Common myeloid progenitor, CD34-positive (primary cell): ENCODE measurements at regions not wholly inside any gene's neighbourhood (a gene's known extent, or its start where the extent isn't known, plus 50 kb on each side); places are given as distances from the start of the nearest gene placed in this dataset.
A peak's percentile ranks its signal among the peaks of the same experiment; 100 is the strongest.

Experiments
- CTCF ChIA-PET: fragments of 350-600 bp; sonication (Branson Sonifier 250); formaldehyde crosslinking; loops from one replicate; lab custom pipeline; 2021; ENCODE audit warnings: antibody characterized with exemption; lab: Charles Lee
- POLR2A ChIA-PET: fragments of 350-600 bp; sonication (Branson Sonifier 250); formaldehyde crosslinking; loops from one replicate; lab custom pipeline; 2021; ENCODE audit warnings: antibody characterized with exemption; lab: Charles Lee
- DNase-seq, 3 donors: peaks; one replicate each; pipeline versions ENCODE4 v3.0.0 to v3.0.0-alpha.2; 2013
- H3K27ac ChIP-seq, 2 experiments: 1 replicate in 1 of 2; 2 replicates in 1 of 2; pipeline ENCODE4 v1.7.0; 2013; ENCODE audit warnings: inconsistent platforms in 2 of 2, low read length in 2 of 2, mild to moderate bottlenecking in 2 of 2, low read depth in 1 of 2, moderate library complexity in 1 of 2; ENCODE audit not compliant: severe bottlenecking in 2 of 2, insufficient read depth in 1 of 2, poor library complexity in 1 of 2
- H3K27me3 ChIP-seq, 5 experiments: replicated peaks in 2 of 5; 1 replicate in 3 of 5; 2 replicates in 2 of 5; pipeline versions ENCODE4 v1.6.1 to v1.7.0; 2013; ENCODE audit warnings: low read length in 4 of 5, mild to moderate bottlenecking in 2 of 5, moderate library complexity in 2 of 5, inconsistent platforms in 1 of 5; ENCODE audit not compliant: insufficient read depth in 5 of 5, control insufficient read depth in 4 of 5
- H3K36me3 ChIP-seq, 4 experiments: 1 replicate in 2 of 4; 2 replicates in 2 of 4; pipeline versions ENCODE4 v1.6.1 to v1.7.0; 2013; ENCODE audit warnings: low read length in 3 of 4, control low read depth in 1 of 4, mild to moderate bottlenecking in 1 of 4; ENCODE audit not compliant: control insufficient read depth in 4 of 4, insufficient read depth in 4 of 4
- H3K4me1 ChIP-seq, 4 experiments: 1 replicate in 3 of 4; 2 replicates in 1 of 4; pipeline versions ENCODE4 v1.6.1 to v1.7.1; 2013; ENCODE audit warnings: low read length in 3 of 4, mild to moderate bottlenecking in 3 of 4, control low read depth in 1 of 4, inconsistent platforms in 1 of 4, moderate library complexity in 1 of 4; ENCODE audit not compliant: control insufficient read depth in 4 of 4, insufficient read depth in 4 of 4; ENCODE audit errors: control extremely low read depth in 1 of 4
- H3K4me3 ChIP-seq, 7 experiments: 1 replicate in 4 of 7; 2 replicates in 3 of 7; pipeline versions ENCODE4 v1.5.1 to v1.7.0; 2013; ENCODE audit warnings: mild to moderate bottlenecking in 7 of 7, low read length in 6 of 7, moderate library complexity in 6 of 7, inconsistent platforms in 2 of 7, low read depth in 2 of 7, control low read depth in 1 of 7; ENCODE audit not compliant: insufficient read depth in 4 of 7, control insufficient read depth in 1 of 7; ENCODE audit errors: extremely low read depth in 1 of 7
- H3K9me3 ChIP-seq, 5 experiments: 1 replicate in 4 of 5; 2 replicates in 1 of 5; pipeline versions ENCODE4 v1.6.1 to v1.7.1; 2013; ENCODE audit warnings: low read length in 4 of 5, mild to moderate bottlenecking in 2 of 5, inconsistent platforms in 1 of 5, low read depth in 1 of 5, moderate library complexity in 1 of 5; ENCODE audit not compliant: control insufficient read depth in 4 of 5, insufficient read depth in 2 of 5; ENCODE audit errors: control extremely low read depth in 1 of 5
- WGBS: methylation state at CpG from one replicate; pipeline ENCODE4 v1.1.5; 2013; ENCODE audit not compliant: insufficient coverage; 5-methylcytosine and 5-hydroxymethylcytosine counted together

DNA sequence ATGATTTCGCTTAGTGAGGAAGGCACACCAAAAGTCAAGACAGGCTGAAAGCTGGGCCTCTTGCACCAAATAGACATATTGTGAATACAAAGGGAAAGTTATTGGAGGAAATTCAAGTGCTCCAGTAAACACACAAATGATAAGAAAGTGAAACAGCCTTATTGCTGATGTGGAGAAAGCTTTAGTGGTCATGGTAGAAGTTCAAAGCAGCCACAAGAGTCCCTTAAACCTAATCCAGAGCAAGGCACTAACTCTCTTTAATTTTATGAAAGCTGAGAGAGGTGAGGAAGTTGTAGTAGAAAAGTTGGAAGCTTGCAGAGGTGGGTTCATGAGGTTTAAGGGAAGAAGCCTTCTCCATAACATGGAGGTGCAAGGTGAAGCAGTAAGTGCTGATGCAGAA, 988.3 kb downstream of the VRK1 start:
- DNase-seq, result no peak
- H3K4me1 ChIP-seq, result no peaks in the 10 kb centered on the region
- no peaks in the 10 kb centered on the region for H3K36me3 ChIP-seq
- ChIA-PET POLR2A (no interaction called here), CTCF (no interaction called here)
- no peaks in the 10 kb centered on the region for H3K27me3 ChIP-seq
- no peaks in the 10 kb centered on the region for H3K9me3 ChIP-seq
- no peak overlapping the region for H3K27ac ChIP-seq
- H3K4me3 ChIP-seq, result no peak overlapping the region
- WGBS, result no CpG with 5 or more reads among the region's 1 CpG

DNA sequence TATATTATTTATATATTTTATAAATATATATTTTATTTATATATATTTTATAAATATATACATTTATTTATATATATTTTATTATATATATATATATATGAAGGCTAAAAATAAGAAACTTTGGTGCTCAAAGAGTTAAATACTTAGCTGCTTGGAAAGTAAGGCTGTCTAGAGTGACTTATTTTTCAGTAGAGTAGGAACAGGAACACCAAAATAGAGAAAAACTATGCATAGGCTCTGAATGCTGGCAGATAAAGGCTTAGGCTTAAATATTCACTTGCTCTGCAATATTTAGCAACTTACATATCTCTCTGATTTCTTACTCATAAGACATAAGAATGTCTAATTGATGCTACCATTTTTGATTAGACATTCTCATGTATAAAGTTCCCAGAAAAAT, 991.2 kb downstream of the VRK1 start:
- Histone ChIP-seq H3K4me3 (no peak overlapping the region), H3K27me3 (peaks cover 0 to 2% (median 0%) of the 10 kb centered on the region in 5 experiments), H3K27ac (no peak overlapping the region), H3K9me3 (no peaks in the 10 kb centered on the region), H3K36me3 (no peaks in the 10 kb centered on the region), H3K4me1 (no peaks in the 10 kb centered on the region)
- ChIA-PET CTCF (no interaction called here), POLR2A (no interaction called here)
- peak in 2 of 3 donors; percentile 38 to 40 for DNase-seq

GRCh38 chr14:97788846-97789526, 991.8 kb downstream of the VRK1 start:
- no peak for DNase-seq
- no peaks in the 10 kb centered on the region for H3K36me3 ChIP-seq
- H3K4me3 ChIP-seq, result no peak overlapping the region
- WGBS, result 90% methylated on average over 2 of the region's 7 CpGs
- H3K9me3 ChIP-seq, result no peaks in the 10 kb centered on the region
- H3K27ac ChIP-seq, result no peak overlapping the region
- ChIA-PET CTCF (no interaction called here), POLR2A (interaction anchor here (1.3 kb wide), 1 partner anchor 23 kb away, joined by 3 read pairs; no protein-coding TSS in a partner anchor)
- no peaks in the 10 kb centered on the region for H3K4me1 ChIP-seq
- peaks cover 0 to 2% (median 0%) of the 10 kb centered on the region in 5 experiments for H3K27me3 ChIP-seq

DNA sequence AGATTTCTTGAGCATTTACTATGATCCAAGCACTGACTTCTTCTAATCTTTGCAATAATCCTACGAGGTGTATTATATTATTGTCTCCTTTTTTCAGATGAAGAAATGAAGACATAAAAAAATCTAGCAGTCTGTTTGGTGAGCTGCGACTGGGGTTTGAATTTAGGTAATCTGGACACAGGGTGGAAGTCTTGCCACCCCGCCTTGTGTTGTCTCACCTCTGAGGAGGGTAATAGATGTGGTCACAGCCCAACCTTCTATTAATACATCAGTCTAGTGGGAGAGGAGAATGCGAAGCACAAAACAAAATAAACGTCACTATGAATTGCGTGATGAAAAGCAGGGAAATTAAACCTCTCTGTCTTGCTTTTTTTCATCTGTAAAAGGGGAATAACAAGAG, 993.9 kb downstream of the VRK1 start:
- 94% methylated on average over 6 of the region's 6 CpGs for WGBS
- Histone ChIP-seq H3K9me3 (no peaks in the 10 kb centered on the region), H3K27ac (no peak overlapping the region), H3K36me3 (no peaks in the 10 kb centered on the region), H3K4me1 (no peaks in the 10 kb centered on the region), H3K27me3 (peaks cover 0 to 2% (median 0%) of the 10 kb centered on the region in 5 experiments), H3K4me3 (no peak overlapping the region)
- no peak for DNase-seq
- POLR2A ChIA-PET, result no interaction called here
- CTCF ChIA-PET, result no interaction called here

- ChIA-PET POLR2A (no interaction called here), CTCF (no interaction called here)
- Histone ChIP-seq H3K27ac (no peak overlapping the region), H3K9me3 (no peaks in the 10 kb centered on the region), H3K27me3 (peaks cover 0 to 2% (median 0%) of the 10 kb centered on the region in 5 experiments), H3K36me3 (no peaks in the 10 kb centered on the region), H3K4me1 (no peaks in the 10 kb centered on the region), H3K4me3 (no peak overlapping the region)
- 93% methylated on average over 3 of the region's 8 CpGs for WGBS
- DNase-seq, result no peak
Measured at GRCh38 chr14:97791906-97792305, 994.7 kb downstream of the VRK1 start.

DNA sequence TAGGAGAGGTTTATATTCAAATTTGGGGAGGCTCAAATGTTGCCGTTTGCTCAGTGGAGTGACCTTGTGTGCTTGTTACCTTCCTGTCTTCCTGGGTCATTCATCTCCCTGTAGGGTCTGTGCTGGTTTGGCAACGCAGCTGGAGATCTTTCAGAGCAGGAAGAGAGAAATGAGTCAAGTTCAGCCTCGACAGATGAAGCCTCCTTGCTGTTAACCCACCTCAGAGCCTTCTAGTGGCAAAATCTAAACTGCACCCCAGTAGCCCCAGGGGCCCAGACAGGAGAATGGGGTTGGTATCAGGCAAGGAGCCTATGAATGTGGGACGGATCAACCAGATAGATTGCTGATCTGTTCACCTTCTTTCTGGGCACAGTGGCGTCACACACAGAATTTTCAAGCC, 999.3 kb downstream of the VRK1 start:
- no peak for DNase-seq
- H3K27me3 ChIP-seq, result peaks cover 0 to 2% (median 0%) of the 10 kb centered on the region in 5 experiments
- 95% methylated on average over 3 of the region's 5 CpGs for WGBS
- no peaks in the 10 kb centered on the region for H3K9me3 ChIP-seq
- H3K4me1 ChIP-seq, result no peaks in the 10 kb centered on the region
- H3K4me3 ChIP-seq, result no peak overlapping the region
- no peaks in the 10 kb centered on the region for H3K36me3 ChIP-seq
- ChIA-PET POLR2A (no interaction called here), CTCF (no interaction called here)
- H3K27ac ChIP-seq, result no peak overlapping the region

- 95% methylated on average over 9 of the region's 9 CpGs for WGBS
- H3K4me3 ChIP-seq, result no peak overlapping the region
- H3K9me3 ChIP-seq, result no peaks in the 10 kb centered on the region
- H3K4me1 ChIP-seq, result no peaks in the 10 kb centered on the region
- no peaks in the 10 kb centered on the region for H3K27me3 ChIP-seq
- ChIA-PET POLR2A (no interaction called here), CTCF (no interaction called here)
- H3K27ac ChIP-seq, result no peak overlapping the region
- no peak for DNase-seq
- H3K36me3 ChIP-seq, result no peaks in the 10 kb centered on the region
Measured at GRCh38 chr14:97798176-97798575, 1001.0 kb downstream of the VRK1 start.
